Stimulated activated CD8-positive, alpha-beta memory T cell treated with anti-CD3 and anti-CD28 coated beads, Interleukin-2, amount 100 ng/mL, for 48 hours (primary cell): ENCODE measurements at regions not wholly inside any gene's neighbourhood (a gene's known extent, or its start where the extent isn't known, plus 50 kb on each side); places are given as distances from the start of the nearest gene placed in this dataset.
"Not testable (repeated sequence)": the region's sequence is repeated elsewhere in the genome, so short reads cannot be mapped to it uniquely, and the experiment has no call there.

ENCODE experiments used
- DNase-seq, 2 donors: peaks; one replicate each; pipeline ENCODE4 v3.0.0-alpha.2; 2020; ENCODE audit warnings: low read depth in 2 of 2

- DNase-seq: no peak
These were observed 145.2 kb upstream of the PFKP start for GRCh38 chr10:2921956-2922680.

- DNase-seq: no peak
These were observed 146.7 kb upstream of the PFKP start for GRCh38 chr10:2920637-2921036.

- no peak for DNase-seq
These were observed 147.2 kb upstream of the PFKP start for GRCh38 chr10:2920168-2920567.

GRCh38 chr10:2919016-2919415, 148.3 kb upstream of the PFKP start:
- DNase-seq: no peak

GRCh38 chr10:2918489-2918888, 148.9 kb upstream of the PFKP start:
- DNase-seq: no peak

GRCh38 chr10:2917926-2918325, 149.4 kb upstream of the PFKP start:
- DNase-seq: no peak

- DNase-seq: no peak
These were observed 151.9 kb upstream of the PFKP start for GRCh38 chr10:2915412-2915811.

GRCh38 chr10:2914741-2915140, 152.6 kb upstream of the PFKP start:
- DNase-seq: no peak

GRCh38 chr10:2913474-2913873, 153.9 kb upstream of the PFKP start:
- DNase-seq: no peak

GRCh38 chr10:2910656-2911055, 156.7 kb upstream of the PFKP start:
- DNase-seq: no peak

GRCh38 chr10:2909921-2910320, 157.4 kb upstream of the PFKP start:
- DNase-seq: no peak

- DNase-seq: no peak
These were observed 158.3 kb upstream of the PFKP start for GRCh38 chr10:2908851-2909630.

- no peak for DNase-seq
These were observed 160.4 kb upstream of the PFKP start for GRCh38 chr10:2906974-2907373.

GRCh38 chr10:2905851-2906250, 161.5 kb upstream of the PFKP start:
- no peak for DNase-seq

GRCh38 chr10:2900530-2900929, 166.8 kb upstream of the PFKP start:
- DNase-seq: no peak

- DNase-seq: no peak
These were observed 167.9 kb upstream of the PFKP start for GRCh38 chr10:2899246-2899951.

- DNase-seq: no peak
These were observed 168.9 kb upstream of the PFKP start for GRCh38 chr10:2898509-2898860.

GRCh38 chr10:2897619-2898508, 169.5 kb upstream of the PFKP start:
- DNase-seq: peak in 1 of 2 donors; percentile 5

GRCh38 chr10:2896334-2896733, 171.0 kb upstream of the PFKP start:
- DNase-seq: not testable (repeated sequence)

- no peak for DNase-seq
These were observed 171.7 kb upstream of the PFKP start for GRCh38 chr10:2895594-2896196.

GRCh38 chr10:2893991-2894390, 173.4 kb upstream of the PFKP start:
- no peak for DNase-seq
